Endothelial cell of umbilical vein (primary cell): ENCODE measurements at regions not wholly inside any gene's neighbourhood (a gene's known extent, or its start where the extent isn't known, plus 50 kb on each side); places are given as distances from the start of the nearest gene placed in this dataset.

ENCODE experiments used
- BruUV-seq: library from RNA; stranded (reverse); fragments of 400-500 nt; replicated peaks from 2 replicates; lab custom pipeline; 2021; lab: Mats Ljungman, UMichigan
- CTCF ChIA-PET: fragments of 300-600, 350-600 bp; sonication (Branson Sonifier 250); formaldehyde crosslinking; loops from one replicate; lab custom pipeline; 2021; ENCODE audit warnings: antibody characterized with exemption, inconsistent platforms; lab: Charles Lee
- POLR2A ChIA-PET: fragments of 300-600, 350-600 bp; sonication (Branson Sonifier 250); formaldehyde crosslinking; loops from one replicate; lab custom pipeline; 2021; ENCODE audit warnings: antibody characterized with exemption, inconsistent platforms; lab: Charles Lee
- DNase-seq: peaks from one replicate; pipeline ENCODE4 v3.0.0-alpha.2; 2011; ENCODE audit warnings: low read depth, low spot score
- FAIRE-seq: peaks from 2 replicates; lab custom pipeline; 2011; peaks lifted over from hg19 to GRCh38; lab: Jason Lieb, UNC
- H2AFZ ChIP-seq: 2 replicates; pipeline ENCODE4 v1.6.0; 2012; ENCODE audit warnings: low read depth, low read length, control low read depth, inconsistent platforms
- H3K27ac ChIP-seq: 2 replicates; pipeline ENCODE4 v1.5.1; 2011; ENCODE audit warnings: low read depth, mild to moderate bottlenecking, control low read depth, low read length, moderate library complexity; ENCODE audit not compliant: insufficient read depth
- H3K27me3 ChIP-seq, 2 experiments: 2 replicates each; pipeline versions ENCODE4 v1.6.0 to v1.6.1; 2011; ENCODE audit warnings: low read length in 2 of 2, mixed read lengths in 1 of 2; ENCODE audit not compliant: control insufficient read depth in 2 of 2, insufficient read depth in 2 of 2
- H3K36me3 ChIP-seq, 2 experiments: 2 replicates in 1 of 2; 3 replicates in 1 of 2; pipeline ENCODE4 v1.5.1; 2011; ENCODE audit warnings: low read length in 2 of 2, mild to moderate bottlenecking in 1 of 2, moderate library complexity in 1 of 2; ENCODE audit not compliant: control insufficient read depth in 2 of 2, insufficient read depth in 2 of 2; ENCODE audit errors: extremely low read depth in 1 of 2
- H3K4me1 ChIP-seq: 3 replicates; pipeline ENCODE4 v1.5.1; 2011; ENCODE audit warnings: mild to moderate bottlenecking, low read length; ENCODE audit not compliant: control insufficient read depth, insufficient read depth; ENCODE audit errors: extremely low read depth
- H3K4me2 ChIP-seq: 2 replicates; pipeline ENCODE4 v1.6.1; 2011; ENCODE audit warnings: low read length, control low read depth, mixed read lengths; ENCODE audit not compliant: insufficient read depth
- H3K4me3 ChIP-seq, 3 experiments: fragments of 200-600 bp in 1 of 3; sonication (generic), shearing (Covaris generic) in 1 of 3; replicated peaks in 1 of 3; 2 replicates each; pipeline ENCODE4 v1.5.1; 2011 to 2016; ENCODE audit warnings: control low read depth in 3 of 3, low read length in 3 of 3, mild to moderate bottlenecking in 2 of 3, inconsistent platforms in 1 of 3, low read depth in 1 of 3, moderate library complexity in 1 of 3; ENCODE audit not compliant: insufficient read depth in 1 of 3
- H3K79me2 ChIP-seq: 2 replicates; pipeline ENCODE4 v1.6.0; 2012; ENCODE audit warnings: low read length, inconsistent platforms; ENCODE audit not compliant: control insufficient read depth, insufficient read depth
- H3K9ac ChIP-seq: replicated peaks from 2 replicates; pipeline ENCODE3; 2011; ENCODE audit warnings: low read length, control low read depth; ENCODE audit not compliant: insufficient read depth; ENCODE audit errors: extremely low read depth
- H3K9me1 ChIP-seq: replicated peaks from 3 replicates; pipeline ENCODE4 v1.6.0; 2011; ENCODE audit warnings: mild to moderate bottlenecking, low read length; ENCODE audit not compliant: control insufficient read depth, insufficient read depth; ENCODE audit errors: extremely low read depth
- H3K9me3 ChIP-seq: replicated peaks from 2 replicates; pipeline ENCODE4 v1.5.1; 2012; ENCODE audit warnings: low read length, inconsistent platforms; ENCODE audit not compliant: control insufficient read depth, insufficient read depth
- H4K20me1 ChIP-seq: replicated peaks from 2 replicates; pipeline ENCODE3; 2011; ENCODE audit warnings: mild to moderate bottlenecking, low read length; ENCODE audit not compliant: control insufficient read depth, insufficient read depth; ENCODE audit errors: extremely low read depth
- CTCF ChIP-seq, 2 donors: IDR thresholded peaks; 1 replicate in 1 of 2; 2 replicates in 1 of 2; pipeline ENCODE4 v1.5.1; 2011; ENCODE audit warnings: low read length in 2 of 2, mild to moderate bottlenecking in 2 of 2, moderate library complexity in 2 of 2, control low read depth in 1 of 2, inconsistent platforms in 1 of 2, low read depth in 1 of 2; ENCODE audit not compliant: insufficient read depth in 1 of 2; ENCODE audit errors: extremely low read depth in 1 of 2
- EZH2 ChIP-seq: IDR thresholded peaks from 2 replicates; pipeline ENCODE4 v1.6.1; 2012; ENCODE audit warnings: borderline replicate concordance, low read depth, mild to moderate bottlenecking, moderate library complexity, low read length, inconsistent platforms; ENCODE audit not compliant: severe bottlenecking
- FOS ChIP-seq: IDR thresholded peaks from 2 replicates; pipeline ENCODE4 v1.6.1; 2011; ENCODE audit warnings: mild to moderate bottlenecking, low read length, moderate library complexity, borderline replicate concordance; ENCODE audit not compliant: insufficient read depth
- GATA2 ChIP-seq: IDR thresholded peaks from 2 replicates; pipeline ENCODE4 v1.7.0; 2011; ENCODE audit warnings: low read depth, mild to moderate bottlenecking, moderate library complexity, mixed read lengths, low read length; ENCODE audit not compliant: insufficient read length, insufficient read depth
- JUN ChIP-seq: IDR thresholded peaks from 2 replicates; pipeline ENCODE4 v1.6.1; 2011; ENCODE audit warnings: borderline replicate concordance, low read depth; ENCODE audit not compliant: insufficient read length, insufficient read depth
- MAX ChIP-seq: IDR thresholded peaks from 2 replicates; pipeline ENCODE4 v1.6.1; 2011; ENCODE audit not compliant: insufficient read depth, insufficient read length
- MYC ChIP-seq: IDR thresholded peaks from one replicate; pipeline ENCODE4 v1.6.1; 2011; ENCODE audit warnings: mild to moderate bottlenecking, low read depth, low read length
- POLR2A ChIP-seq: IDR thresholded peaks from 2 replicates; pipeline ENCODE4 v1.6.1; 2012; ENCODE audit warnings: low read depth, mild to moderate bottlenecking, control low read depth, low read length
- POLR2AphosphoS5 ChIP-seq: IDR thresholded peaks from 2 replicates; pipeline ENCODE4 v1.6.1; 2012; ENCODE audit warnings: low read depth, mild to moderate bottlenecking, control low read depth, low read length, moderate library complexity; ENCODE audit not compliant: insufficient read depth
- dilution Hi-C: fragments of 300-500 bp; cut with MboI; formaldehyde crosslinking; loops from one replicate; pipeline ENCODE4 v1.15.0; 2019; ENCODE audit warnings: low sequenced_read_pairs; ENCODE audit not compliant: extremely low pct_ligation_motif_present
- intact Hi-C: fragments of 100-400 bp; cut with micrococcal nuclease; formaldehyde crosslinking; loops from one replicate; pipeline ENCODE4 v1.10.0; 2022

- CTCF ChIA-PET = no interaction called here
These were observed 87.4 kb upstream of the SALL3 start for GRCh38 chr18:78892177-78892576.

GRCh38 chr18:78892721-78893120, 86.9 kb upstream of the SALL3 start:
- Histone ChIP-seq H3K9me1 (no peaks in the 10 kb centered on the region), H3K9me3 (peaks cover 2% of the 10 kb centered on the region), H4K20me1 (no peaks in the 10 kb centered on the region), H3K9ac (no peak overlapping the region), H3K27me3 (no peaks in the 10 kb centered on the region), H2AFZ (no peak overlapping the region), H3K79me2 (no peaks in the 10 kb centered on the region), H3K4me2 (no peak overlapping the region), H3K27ac (no peak overlapping the region), H3K4me3 (no peak overlapping the region), H3K36me3 (no peaks in the 10 kb centered on the region), H3K4me1 (no peaks in the 10 kb centered on the region)
- POLR2A ChIA-PET = no interaction called here
- DNase-seq (no peak), FAIRE-seq (no peak)
- no TSS peak for BruUV-seq
- no peak for TF ChIP-seq MAX
- no peak for TF ChIP-seq FOS
- no peak for TF ChIP-seq POLR2A
- TF ChIP-seq EZH2 = no peak
- TF ChIP-seq CTCF (IDR thresholded peaks at IDR 0.05; ENCODE audit: extremely low read depth in 1 of 2, insufficient read depth in 1 of 2, low read depth in 1 of 2, low read length in 2 of 2) = no peak
- TF ChIP-seq GATA2 = no peak
- TF ChIP-seq MYC = no peak
- TF ChIP-seq POLR2AphosphoS5 = no peak
- TF ChIP-seq JUN = no peak
- dilution Hi-C loops = no loop called here
- CTCF ChIA-PET = no interaction called here
- intact Hi-C loops = no loop called here

More at GRCh38 chr18:78892177-78892576, 87.4 kb upstream of the SALL3 start:
- Histone ChIP-seq H3K4me2 (no peak overlapping the region), H4K20me1 (no peaks in the 10 kb centered on the region), H3K9me3 (peaks cover 2% of the 10 kb centered on the region), H3K9me1 (no peaks in the 10 kb centered on the region), H3K36me3 (no peaks in the 10 kb centered on the region), H3K4me3 (no peak overlapping the region), H3K79me2 (no peaks in the 10 kb centered on the region), H3K9ac (no peak overlapping the region), H3K4me1 (no peaks in the 10 kb centered on the region), H3K27me3 (no peaks in the 10 kb centered on the region), H2AFZ (no peak overlapping the region), H3K27ac (no peak overlapping the region)
- intact Hi-C loops (no loop called here), dilution Hi-C loops (no loop called here)
- FAIRE-seq = no peak
- POLR2A ChIA-PET = no interaction called here
- no peak for DNase-seq
- no TSS peak for BruUV-seq
- no peak for TF ChIP-seq GATA2
